ENCODE measurements at regions not wholly inside any gene's neighbourhood (a gene's known extent, or its start where the extent isn't known, plus 50 kb on each side); places are given as distances from the start of the nearest gene placed in this dataset.

GRCh38 chr12:131192951-131193350 is 239.2 kb downstream of the ADGRD1 start:
- H3K27me3 ChIP-seq (ENCODE audit: insufficient read depth, low read length), result no peaks in the 10 kb centered on the region
- H3K4me1 ChIP-seq (ENCODE audit: insufficient read depth, low read length, severe bottlenecking), result no peaks in the 10 kb centered on the region
- H3K4me2 ChIP-seq (ENCODE audit: low read length), result no peak overlapping the region
- H3K27ac ChIP-seq (ENCODE audit: low read depth, low read length, poor library complexity, severe bottlenecking), result no peak overlapping the region
- H3K4me3 ChIP-seq (ENCODE audit: low read depth, low read length, poor library complexity, severe bottlenecking), result no peak overlapping the region
- TF ChIP-seq, protein P1, sequence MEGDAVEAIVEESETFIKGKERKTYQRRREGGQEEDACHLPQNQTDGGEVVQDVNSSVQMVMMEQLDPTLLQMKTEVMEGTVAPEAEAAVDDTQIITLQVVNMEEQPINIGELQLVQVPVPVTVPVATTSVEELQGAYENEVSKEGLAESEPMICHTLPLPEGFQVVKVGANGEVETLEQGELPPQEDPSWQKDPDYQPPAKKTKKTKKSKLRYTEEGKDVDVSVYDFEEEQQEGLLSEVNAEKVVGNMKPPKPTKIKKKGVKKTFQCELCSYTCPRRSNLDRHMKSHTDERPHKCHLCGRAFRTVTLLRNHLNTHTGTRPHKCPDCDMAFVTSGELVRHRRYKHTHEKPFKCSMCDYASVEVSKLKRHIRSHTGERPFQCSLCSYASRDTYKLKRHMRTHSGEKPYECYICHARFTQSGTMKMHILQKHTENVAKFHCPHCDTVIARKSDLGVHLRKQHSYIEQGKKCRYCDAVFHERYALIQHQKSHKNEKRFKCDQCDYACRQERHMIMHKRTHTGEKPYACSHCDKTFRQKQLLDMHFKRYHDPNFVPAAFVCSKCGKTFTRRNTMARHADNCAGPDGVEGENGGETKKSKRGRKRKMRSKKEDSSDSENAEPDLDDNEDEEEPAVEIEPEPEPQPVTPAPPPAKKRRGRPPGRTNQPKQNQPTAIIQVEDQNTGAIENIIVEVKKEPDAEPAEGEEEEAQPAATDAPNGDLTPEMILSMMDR (IDR thresholded peaks at IDR 0.05; ENCODE audit: low read length), result no peak
- no peak for TF ChIP-seq EZH2 (IDR thresholded peaks at IDR 0.05; ENCODE audit: borderline replicate concordance, low read length)
- no peaks in the 10 kb centered on the region for H3K9me3 ChIP-seq (ENCODE audit: low read length)
- no peak overlapping the region for H3K9ac ChIP-seq (ENCODE audit: low read length)
- H3K9me2 ChIP-seq (ENCODE audit: low read depth, low read length), result no peaks in the 10 kb centered on the region
- H3K79me2 ChIP-seq (ENCODE audit: insufficient read depth, low read length), result no peaks in the 10 kb centered on the region
- H4K20me1 ChIP-seq (ENCODE audit: insufficient read depth, low read length), result no peaks in the 10 kb centered on the region
- no peaks in the 10 kb centered on the region for H3K36me3 ChIP-seq (ENCODE audit: insufficient read depth, low read length)
- no peak overlapping the region for H2AFZ ChIP-seq (ENCODE audit: low read length)
- no peaks in the 10 kb centered on the region for H3F3A ChIP-seq (ENCODE audit: insufficient read depth, low read length)

DNA sequence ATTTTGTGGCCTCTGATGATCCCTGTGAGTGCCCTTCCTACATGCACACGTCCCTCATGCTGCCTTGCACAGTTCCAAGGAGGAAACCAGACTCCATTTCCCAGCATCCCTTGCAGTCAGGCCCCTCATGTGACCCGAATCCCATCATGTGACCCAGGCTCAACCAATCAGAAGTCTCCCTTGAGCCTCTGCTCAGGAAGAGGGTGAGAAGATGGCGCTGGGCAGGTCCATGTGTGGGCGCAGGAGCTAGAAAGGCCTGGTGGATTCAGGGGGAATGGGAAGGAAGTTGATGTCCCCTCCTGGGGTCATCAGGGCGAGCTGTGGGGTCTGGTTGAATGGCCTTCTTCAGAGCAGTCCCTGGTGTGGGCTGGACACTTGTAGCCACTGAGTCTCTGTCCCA is 240.5 kb downstream of the ADGRD1 start:
- H2AFZ ChIP-seq (ENCODE audit: low read length), result no peak overlapping the region
- no peak overlapping the region for H3K4me3 ChIP-seq (ENCODE audit: low read depth, low read length, poor library complexity, severe bottlenecking)
- no peak overlapping the region for H3K4me2 ChIP-seq (ENCODE audit: low read length)

GRCh38 chr12:131195796-131196195 is 242.1 kb downstream of the ADGRD1 start:
- no peak overlapping the region for H3K27ac ChIP-seq (ENCODE audit: low read depth, low read length, poor library complexity, severe bottlenecking)
- H3K27me3 ChIP-seq (ENCODE audit: insufficient read depth, low read length), result no peaks in the 10 kb centered on the region
- H3K79me2 ChIP-seq (ENCODE audit: insufficient read depth, low read length), result no peaks in the 10 kb centered on the region
- no peaks in the 10 kb centered on the region for H3K4me1 ChIP-seq (ENCODE audit: insufficient read depth, low read length, severe bottlenecking)
- H3F3A ChIP-seq (ENCODE audit: insufficient read depth, low read length), result no peaks in the 10 kb centered on the region
- H4K20me1 ChIP-seq (ENCODE audit: insufficient read depth, low read length), result no peaks in the 10 kb centered on the region
- H3K4me2 ChIP-seq (ENCODE audit: low read length), result no peak overlapping the region
- no peaks in the 10 kb centered on the region for H3K36me3 ChIP-seq (ENCODE audit: insufficient read depth, low read length)
- H3K9ac ChIP-seq (ENCODE audit: low read length), result no peak overlapping the region
- no peak for TF ChIP-seq EZH2 (IDR thresholded peaks at IDR 0.05; ENCODE audit: borderline replicate concordance, low read length)
- TF ChIP-seq, protein P1 (IDR thresholded peaks at IDR 0.05; ENCODE audit: low read length), result no peak
- no peaks in the 10 kb centered on the region for H3K9me3 ChIP-seq (ENCODE audit: low read length)
- H3K4me3 ChIP-seq (ENCODE audit: low read depth, low read length, poor library complexity, severe bottlenecking), result no peak overlapping the region
- H2AFZ ChIP-seq (ENCODE audit: low read length), result no peak overlapping the region
- no peaks in the 10 kb centered on the region for H3K9me2 ChIP-seq (ENCODE audit: low read depth, low read length)

More for the DNA sequence above, 240.5 kb downstream of the ADGRD1 start:
- H3K9me2 ChIP-seq (ENCODE audit: low read depth, low read length), result no peaks in the 10 kb centered on the region
- no peaks in the 10 kb centered on the region for H4K20me1 ChIP-seq (ENCODE audit: insufficient read depth, low read length)
- no peaks in the 10 kb centered on the region for H3K4me1 ChIP-seq (ENCODE audit: insufficient read depth, low read length, severe bottlenecking)
- H3K79me2 ChIP-seq (ENCODE audit: insufficient read depth, low read length), result no peaks in the 10 kb centered on the region
- H3F3A ChIP-seq (ENCODE audit: insufficient read depth, low read length), result no peaks in the 10 kb centered on the region
- no peak overlapping the region for H3K9ac ChIP-seq (ENCODE audit: low read length)
- no peaks in the 10 kb centered on the region for H3K27me3 ChIP-seq (ENCODE audit: insufficient read depth, low read length)
- TF ChIP-seq EZH2 (IDR thresholded peaks at IDR 0.05; ENCODE audit: borderline replicate concordance, low read length), result no peak
- TF ChIP-seq, protein P1 (IDR thresholded peaks at IDR 0.05; ENCODE audit: low read length), result no peak
- no peaks in the 10 kb centered on the region for H3K9me3 ChIP-seq (ENCODE audit: low read length)
- no peaks in the 10 kb centered on the region for H3K36me3 ChIP-seq (ENCODE audit: insufficient read depth, low read length)
- H3K27ac ChIP-seq (ENCODE audit: low read depth, low read length, poor library complexity, severe bottlenecking), result no peak overlapping the region

Measured in OCI-LY1 (cell line).